ENCODE measurements at regions not wholly inside any gene's neighbourhood (a gene's known extent, or its start where the extent isn't known, plus 50 kb on each side); places are given as distances from the start of the nearest gene placed in this dataset.

DNA sequence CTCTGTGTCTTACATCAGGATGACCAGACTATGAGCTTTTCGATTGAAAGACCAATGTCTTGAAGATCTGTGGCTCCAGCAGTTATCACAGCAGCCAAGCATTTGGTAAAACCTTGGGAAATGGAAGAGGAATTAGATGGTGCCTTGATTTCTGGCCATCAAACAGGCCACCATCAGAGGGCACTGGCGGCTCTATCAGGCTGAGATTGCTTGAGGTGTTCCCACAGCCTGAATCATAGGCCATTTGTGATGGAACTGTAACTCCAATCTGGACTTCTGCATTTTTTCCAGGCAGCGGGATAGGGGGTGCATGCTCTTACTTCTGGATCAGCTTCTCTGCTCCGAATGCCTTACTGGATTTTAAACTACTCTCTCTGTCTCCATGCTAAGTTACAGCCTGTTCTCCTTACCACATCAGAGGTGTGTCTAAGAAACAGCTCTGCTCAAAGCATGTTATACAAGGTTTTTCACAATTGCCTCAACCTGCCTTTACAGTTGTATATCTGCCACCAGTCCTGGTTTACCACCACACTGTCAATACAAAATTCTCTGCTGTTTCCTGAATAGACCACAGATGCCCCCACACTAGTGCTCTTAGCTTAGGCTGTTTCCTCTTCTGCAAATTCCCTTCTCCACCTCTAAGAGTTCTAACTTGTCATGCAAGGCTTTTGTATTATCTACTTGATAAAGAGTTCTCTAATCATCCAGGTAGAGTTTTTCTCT is 180.9 kb downstream of the PTGER3 start (continued):
- TF ChIP-seq TEF (CRISPR knock-in tag; IDR thresholded peaks at IDR 0.05), result no peak
- TF ChIP-seq, protein P1, sequence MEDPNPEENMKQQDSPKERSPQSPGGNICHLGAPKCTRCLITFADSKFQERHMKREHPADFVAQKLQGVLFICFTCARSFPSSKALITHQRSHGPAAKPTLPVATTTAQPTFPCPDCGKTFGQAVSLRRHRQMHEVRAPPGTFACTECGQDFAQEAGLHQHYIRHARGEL (CRISPR knock-in tag; IDR thresholded peaks at IDR 0.05), result no peak
- TF ChIP-seq ZNF546 (CRISPR knock-in tag; conservative IDR thresholded peaks at IDR 0.05), result no peak
- no peak for TF ChIP-seq ZNF431 (CRISPR knock-in tag; IDR thresholded peaks at IDR 0.05; ENCODE audit: borderline replicate concordance, low read depth)
- TF ChIP-seq SIN3B (IDR thresholded peaks at IDR 0.05; ENCODE audit: low read length), result no peak
- TF ChIP-seq ZNF674 (CRISPR knock-in tag; IDR thresholded peaks at IDR 0.05; ENCODE audit: low read depth), result no peak
- TF ChIP-seq SIN3A (IDR thresholded peaks at IDR 0.05; ENCODE audit: borderline replicate concordance, low read depth, low read length), result no peak

GRCh38 chr1:70871790-70872189 is 175.8 kb downstream of the PTGER3 start:
- ChIA-PET POLR2A (no interaction called here), CTCF (ENCODE audit: low intra/inter-chr PET ratio, low total read pairs) (no interaction called here)
- no peaks in the 10 kb centered on the region for H3K27me3 ChIP-seq (ENCODE audit: control insufficient read depth in 1 of 2, insufficient read depth in 2 of 2, low read length in 2 of 2)
- no peak overlapping the region for H3K9ac ChIP-seq (ENCODE audit: insufficient read depth, low read depth, low read length)
- H2AFZ ChIP-seq (ENCODE audit: low read length), result no peak overlapping the region
- H3K4me2 ChIP-seq (ENCODE audit: low read depth, low read length), result no peak overlapping the region
- in situ Hi-C loops (cut with HindIII; ENCODE audit: extremely low pct_ligation_motif_present, low pct_unique_long_range_greater_than_20kb) (no loop called here), intact Hi-C loops (cut with micrococcal nuclease; ENCODE audit: unreplicated experiment) (no loop called here)
- H3K9me3 ChIP-seq (ENCODE audit: low read length), result no peaks in the 10 kb centered on the region
- H3K36me3 ChIP-seq (replicated peaks in 1 of 2; ENCODE audit: control insufficient read depth in 1 of 2, insufficient read depth in 2 of 2, low read length in 2 of 2), result no peaks in the 10 kb centered on the region
- no peaks in the 10 kb centered on the region for H3K79me2 ChIP-seq (ENCODE audit: insufficient read depth, low read length)
- ATAC-seq (no peak), DNase-seq (ENCODE audit: low spot score) (no peak), FAIRE-seq (no peak)
- H3K4me3 ChIP-seq (replicated peaks in 1 of 3; ENCODE audit: insufficient read depth in 1 of 3, low read depth in 2 of 3, low read length in 3 of 3), result no peak overlapping the region
- H3K4me1 ChIP-seq (ENCODE audit: insufficient read depth, low read length), result no peaks in the 10 kb centered on the region
- H4K20me1 ChIP-seq (ENCODE audit: insufficient read depth, low read length), result no peaks in the 10 kb centered on the region
- no TSS peak for BruUV-seq (replicated peaks)
- WGBS (ENCODE audit: low lambda C conversion rate), result 4% methylated on average over 3 of the region's 3 CpGs
- H3K27ac ChIP-seq (ENCODE audit: extremely low read length, insufficient read depth, low read length), result no peak overlapping the region
- TF ChIP-seq, protein P2, sequence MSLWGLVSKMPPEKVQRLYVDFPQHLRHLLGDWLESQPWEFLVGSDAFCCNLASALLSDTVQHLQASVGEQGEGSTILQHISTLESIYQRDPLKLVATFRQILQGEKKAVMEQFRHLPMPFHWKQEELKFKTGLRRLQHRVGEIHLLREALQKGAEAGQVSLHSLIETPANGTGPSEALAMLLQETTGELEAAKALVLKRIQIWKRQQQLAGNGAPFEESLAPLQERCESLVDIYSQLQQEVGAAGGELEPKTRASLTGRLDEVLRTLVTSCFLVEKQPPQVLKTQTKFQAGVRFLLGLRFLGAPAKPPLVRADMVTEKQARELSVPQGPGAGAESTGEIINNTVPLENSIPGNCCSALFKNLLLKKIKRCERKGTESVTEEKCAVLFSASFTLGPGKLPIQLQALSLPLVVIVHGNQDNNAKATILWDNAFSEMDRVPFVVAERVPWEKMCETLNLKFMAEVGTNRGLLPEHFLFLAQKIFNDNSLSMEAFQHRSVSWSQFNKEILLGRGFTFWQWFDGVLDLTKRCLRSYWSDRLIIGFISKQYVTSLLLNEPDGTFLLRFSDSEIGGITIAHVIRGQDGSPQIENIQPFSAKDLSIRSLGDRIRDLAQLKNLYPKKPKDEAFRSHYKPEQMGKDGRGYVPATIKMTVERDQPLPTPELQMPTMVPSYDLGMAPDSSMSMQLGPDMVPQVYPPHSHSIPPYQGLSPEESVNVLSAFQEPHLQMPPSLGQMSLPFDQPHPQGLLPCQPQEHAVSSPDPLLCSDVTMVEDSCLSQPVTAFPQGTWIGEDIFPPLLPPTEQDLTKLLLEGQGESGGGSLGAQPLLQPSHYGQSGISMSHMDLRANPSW (CRISPR knock-in tag; IDR thresholded peaks at IDR 0.05; ENCODE audit: borderline replicate concordance), result no peak
- TF ChIP-seq ZBTB34 (CRISPR knock-in tag; IDR thresholded peaks at IDR 0.05) (no peak), CCAR2 (optimal IDR thresholded peaks at IDR 0.05; ENCODE audit: low read depth, low read length) (no peak), NRL (CRISPR knock-in tag; IDR thresholded peaks at IDR 0.05; ENCODE audit: borderline replicate concordance) (no peak), FOXC1 (CRISPR knock-in tag; IDR thresholded peaks at IDR 0.05; ENCODE audit: borderline replicate concordance) (no peak), SMC3 (IDR thresholded peaks at IDR 0.05; ENCODE audit: low read length) (no peak), KDM1A (CRISPR knock-in tag; IDR thresholded peaks at IDR 0.05) (no peak)
